ENCODE measurements at regions not wholly inside any gene's neighbourhood (a gene's known extent, or its start where the extent isn't known, plus 50 kb on each side); places are given as distances from the start of the nearest gene placed in this dataset.

- DNase-seq (ENCODE audit: low read depth) = no peak
Observed at GRCh38 chr1:186557147-186557777, 96.3 kb upstream of the PDC start.

GRCh38 chr1:186550832-186551231 lies 89.9 kb upstream of the PDC start:
- no peak for DNase-seq (ENCODE audit: low read depth)

GRCh38 chr1:186541003-186541402 lies 80.1 kb upstream of the PDC start:
- DNase-seq (ENCODE audit: low read depth) = no peak

DNA sequence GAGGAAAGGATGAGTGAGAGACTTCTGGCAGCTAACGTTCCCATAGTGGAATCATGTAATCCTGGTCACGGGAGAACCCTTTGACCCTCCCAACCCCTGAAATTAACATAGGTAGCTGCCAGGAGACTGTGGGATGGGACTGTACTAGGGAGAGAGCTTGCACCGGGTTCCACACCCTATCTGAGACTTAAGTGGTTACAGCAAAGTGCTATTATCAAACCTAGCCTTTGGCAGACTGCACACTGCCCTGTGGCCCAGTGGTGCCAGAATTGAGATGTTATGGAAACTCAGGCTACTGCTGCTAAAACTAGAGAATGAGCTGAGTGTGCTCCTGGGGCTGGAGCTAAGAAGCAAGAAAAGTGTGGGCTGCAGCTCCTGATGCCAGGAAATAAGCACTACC lies 79.6 kb upstream of the PDC start:
- DNase-seq (ENCODE audit: low read depth) = no peak

DNA sequence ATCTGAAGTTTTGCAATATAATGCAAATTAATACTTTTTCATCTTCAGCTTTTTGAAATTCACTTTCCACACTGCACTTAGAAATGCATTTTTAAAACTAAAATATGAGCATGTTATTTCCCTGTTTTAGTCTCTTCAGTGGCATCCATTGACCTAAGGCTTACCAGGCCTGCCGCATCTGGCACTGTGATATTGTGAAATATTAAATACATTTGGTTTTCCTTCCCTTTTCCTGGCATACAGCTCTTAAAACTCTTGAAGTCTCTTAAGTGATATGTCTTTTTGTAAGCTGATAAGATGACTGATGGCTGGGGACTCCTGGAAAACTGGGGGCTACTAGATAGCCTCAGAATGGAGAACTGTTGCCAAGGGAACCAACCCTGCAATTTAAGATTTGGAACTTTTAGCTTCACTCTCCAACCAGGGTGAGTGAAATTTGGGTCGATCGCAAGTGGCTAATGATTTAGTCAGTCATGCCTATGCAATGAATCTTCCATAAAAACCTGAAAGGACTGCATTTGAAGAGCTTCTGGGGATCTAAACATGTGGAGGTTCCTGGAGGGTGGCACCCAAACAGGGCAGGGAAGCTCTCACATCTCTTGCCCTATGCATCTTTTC lies 75.5 kb upstream of the PDC start:
- no peak for DNase-seq (ENCODE audit: low read depth)

GRCh38 chr1:186535388-186536133 lies 74.6 kb upstream of the PDC start:
- no peak for DNase-seq (ENCODE audit: low read depth)

- no peak for DNase-seq (ENCODE audit: low read depth)
Observed at GRCh38 chr1:186534401-186534800, 73.5 kb upstream of the PDC start.

- no peak for DNase-seq (ENCODE audit: low read depth)
Observed at GRCh38 chr1:186532466-186532865, 71.6 kb upstream of the PDC start.

- DNase-seq (ENCODE audit: low read depth) = peak; percentile 53
Observed at GRCh38 chr1:186531561-186532165, 70.7 kb upstream of the PDC start.

DNA sequence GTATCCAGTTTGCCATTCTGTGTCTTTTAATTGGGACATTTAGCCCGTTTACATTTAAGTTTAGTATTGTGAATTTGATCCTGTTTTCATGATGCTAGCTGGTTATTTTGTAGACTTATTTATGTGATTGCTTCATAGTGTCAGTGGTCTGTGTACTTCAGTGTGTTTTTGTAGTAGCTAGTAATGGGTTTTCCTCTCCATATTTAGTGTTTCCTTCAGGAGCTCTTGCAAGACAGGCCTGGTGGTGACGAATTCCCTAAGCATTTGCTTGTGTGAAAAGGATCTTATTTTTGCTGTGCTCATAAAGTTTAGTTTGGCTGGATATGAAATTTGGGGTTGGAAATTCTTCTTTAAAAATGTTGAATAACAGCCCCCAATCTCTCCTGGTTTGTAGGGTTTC lies 69.2 kb upstream of the PDC start:
- no peak for DNase-seq (ENCODE audit: low read depth)

DNA sequence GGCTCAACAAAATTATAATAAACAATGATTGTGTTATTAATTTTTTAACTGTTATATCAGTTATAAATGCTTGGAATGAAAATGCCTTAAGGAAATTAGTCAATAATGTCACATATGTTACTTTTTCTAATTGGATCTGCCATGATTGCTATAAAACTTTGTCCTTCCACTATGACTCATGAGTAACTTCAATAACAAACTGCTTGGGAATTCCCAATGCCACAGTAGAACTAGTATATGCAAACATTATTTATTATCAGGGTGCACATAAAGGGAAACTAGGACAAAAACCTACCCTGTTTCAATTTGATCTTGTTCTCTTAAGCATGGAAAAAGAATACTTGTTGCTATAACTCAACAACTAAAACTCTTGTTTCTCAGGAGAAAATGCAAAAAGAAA lies 59.1 kb upstream of the PDC start:
- DNase-seq (ENCODE audit: low read depth) = no peak

DNA sequence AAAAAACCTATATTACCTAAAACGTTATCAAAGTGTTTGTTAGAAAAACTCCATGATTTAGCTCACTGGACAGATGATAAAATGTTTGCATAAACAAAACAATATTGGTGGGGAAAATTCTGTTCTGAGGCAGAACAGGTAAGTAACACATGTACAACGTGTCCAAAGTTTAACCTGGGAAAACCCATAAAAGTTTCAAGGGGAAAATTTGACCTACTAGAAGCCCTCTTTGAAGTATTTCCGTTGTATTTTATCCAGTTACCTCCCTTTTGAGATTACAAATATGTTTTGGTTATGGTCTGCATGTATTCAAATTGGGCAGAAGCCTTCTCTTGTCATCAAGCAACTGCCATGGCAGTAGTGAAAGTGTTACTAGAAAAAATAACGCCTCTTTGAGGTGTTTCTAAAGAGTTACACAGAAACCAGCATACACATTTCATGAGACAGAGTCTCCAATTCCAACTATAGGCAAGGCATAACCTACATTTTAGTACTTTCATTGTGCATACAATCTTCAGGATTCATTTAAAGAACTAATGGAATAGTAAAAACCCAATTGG lies 58.0 kb upstream of the PDC start:
- DNase-seq (ENCODE audit: low read depth) = no peak

GRCh38 chr1:186518395-186518794 lies 57.5 kb upstream of the PDC start:
- no peak for DNase-seq (ENCODE audit: low read depth)

GRCh38 chr1:186514367-186514766 lies 53.5 kb upstream of the PDC start:
- DNase-seq (ENCODE audit: low read depth) = no peak

DNA sequence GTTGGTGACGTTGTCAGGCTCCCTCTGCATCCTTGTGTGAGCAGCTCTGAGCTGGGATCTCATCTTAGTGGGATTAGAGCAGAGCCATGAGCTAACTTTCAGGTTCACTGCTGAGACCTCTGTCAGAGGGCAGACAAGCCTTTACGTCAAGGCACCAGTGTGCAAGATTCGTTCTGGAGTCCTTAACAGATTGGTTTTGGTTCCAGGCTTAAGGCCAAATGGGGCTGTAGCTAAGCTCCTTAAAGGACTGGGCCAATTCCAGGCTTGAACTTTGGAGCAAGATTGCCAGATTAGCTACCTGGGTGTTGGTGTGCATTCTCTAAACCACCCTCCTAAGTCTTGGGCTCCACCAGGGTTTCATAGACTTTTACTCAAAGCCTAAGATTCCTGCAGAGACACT lies 52.6 kb upstream of the PDC start:
- DNase-seq (ENCODE audit: low read depth) = no peak

DNA sequence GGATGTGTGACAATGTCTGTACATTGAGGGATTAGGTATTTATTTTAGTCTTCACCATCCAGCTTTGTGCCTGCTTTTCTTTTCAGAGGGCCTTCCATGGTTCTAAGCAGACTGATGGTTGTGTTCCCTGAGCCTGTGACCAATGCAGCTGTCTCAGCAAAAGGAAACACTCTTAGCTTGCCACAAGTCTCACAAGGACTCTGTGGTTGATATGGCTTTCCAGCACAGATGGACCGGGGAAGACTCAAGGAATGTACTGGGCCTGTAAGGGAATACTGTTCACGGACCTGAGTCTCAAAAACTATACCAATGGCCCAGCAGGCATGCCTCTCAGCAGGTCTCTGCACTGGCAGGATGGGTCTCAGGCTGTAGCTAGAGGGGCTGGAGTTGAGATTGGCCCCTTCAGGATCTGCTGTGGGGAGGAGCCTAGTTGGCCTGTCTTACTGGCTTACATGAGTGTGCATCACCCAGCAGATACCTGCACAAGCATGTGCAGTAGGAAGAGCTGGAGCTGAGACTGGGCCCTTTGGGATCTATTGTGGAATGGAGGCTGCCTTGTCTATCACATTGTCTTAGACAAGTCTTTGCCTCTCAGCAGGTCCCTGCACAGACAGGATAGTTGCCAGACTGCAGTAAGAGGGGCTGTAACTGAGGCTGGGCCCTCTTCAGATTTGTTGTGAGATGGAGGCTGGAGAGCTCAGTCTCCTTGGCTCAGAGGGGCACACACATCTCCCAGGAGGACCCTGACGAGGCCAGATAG lies 52.0 kb upstream of the PDC start:
- no peak for DNase-seq (ENCODE audit: low read depth)

GRCh38 chr1:186511761-186512637 lies 51.1 kb upstream of the PDC start:
- DNase-seq (ENCODE audit: low read depth) = peak; percentile 22

Data from CMK (cell line).